ENCODE measurements at regions not wholly inside any gene's neighbourhood (a gene's known extent, or its start where the extent isn't known, plus 50 kb on each side); places are given as distances from the start of the nearest gene placed in this dataset.

- TF ChIP-seq, protein P1, sequence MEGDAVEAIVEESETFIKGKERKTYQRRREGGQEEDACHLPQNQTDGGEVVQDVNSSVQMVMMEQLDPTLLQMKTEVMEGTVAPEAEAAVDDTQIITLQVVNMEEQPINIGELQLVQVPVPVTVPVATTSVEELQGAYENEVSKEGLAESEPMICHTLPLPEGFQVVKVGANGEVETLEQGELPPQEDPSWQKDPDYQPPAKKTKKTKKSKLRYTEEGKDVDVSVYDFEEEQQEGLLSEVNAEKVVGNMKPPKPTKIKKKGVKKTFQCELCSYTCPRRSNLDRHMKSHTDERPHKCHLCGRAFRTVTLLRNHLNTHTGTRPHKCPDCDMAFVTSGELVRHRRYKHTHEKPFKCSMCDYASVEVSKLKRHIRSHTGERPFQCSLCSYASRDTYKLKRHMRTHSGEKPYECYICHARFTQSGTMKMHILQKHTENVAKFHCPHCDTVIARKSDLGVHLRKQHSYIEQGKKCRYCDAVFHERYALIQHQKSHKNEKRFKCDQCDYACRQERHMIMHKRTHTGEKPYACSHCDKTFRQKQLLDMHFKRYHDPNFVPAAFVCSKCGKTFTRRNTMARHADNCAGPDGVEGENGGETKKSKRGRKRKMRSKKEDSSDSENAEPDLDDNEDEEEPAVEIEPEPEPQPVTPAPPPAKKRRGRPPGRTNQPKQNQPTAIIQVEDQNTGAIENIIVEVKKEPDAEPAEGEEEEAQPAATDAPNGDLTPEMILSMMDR (IDR thresholded peaks at IDR 0.05; ENCODE audit: low read depth, low read length) = no peak
- TF ChIP-seq MAX (IDR thresholded peaks at IDR 0.05; ENCODE audit: low read depth, low read length) = no peak
These were observed 223.5 kb downstream of the TMEM161B start for GRCh38 chr5:88045165-88045564.
